GM18858 (cell line): ENCODE measurements at regions not wholly inside any gene's neighbourhood (a gene's known extent, or its start where the extent isn't known, plus 50 kb on each side); places are given as distances from the start of the nearest gene placed in this dataset.

Experiments used
- ATAC-seq: cut with Tn5 transposase; IDR thresholded peaks from one replicate; pipeline ENCODE4 v1.9.1; 2021; ENCODE audit not compliant: unreplicated experiment

GRCh38 chr5:66459728-66460127 lies 136.5 kb upstream of the MAST4 start:
- no peak for ATAC-seq

DNA sequence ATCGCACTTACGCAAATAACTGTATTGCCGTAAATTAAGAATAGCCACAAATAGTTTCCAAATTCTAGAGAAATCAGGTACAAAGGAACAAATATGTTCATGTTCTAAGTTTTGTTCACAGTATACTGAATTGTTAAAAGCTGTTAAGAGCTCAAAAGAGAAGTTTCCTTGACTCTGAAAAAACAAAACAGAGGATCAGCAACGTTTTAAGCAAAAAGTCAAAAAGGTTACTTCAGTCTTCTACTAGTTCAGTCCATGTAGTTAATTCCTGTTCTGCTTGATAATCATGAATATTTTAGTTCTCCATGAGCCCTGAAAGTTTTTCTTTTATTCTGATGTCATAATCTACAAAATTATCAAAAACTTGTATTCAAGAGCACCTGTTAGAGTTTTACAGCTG lies 128.6 kb upstream of the MAST4 start:
- no peak for ATAC-seq

- ATAC-seq = no peak
Observed at GRCh38 chr5:66469684-66470083, 126.5 kb upstream of the MAST4 start.

- no peak for ATAC-seq
Observed at GRCh38 chr5:66472010-66472409, 124.2 kb upstream of the MAST4 start.

- no peak for ATAC-seq
Observed at GRCh38 chr5:66475731-66476130, 120.5 kb upstream of the MAST4 start.

GRCh38 chr5:66477596-66477995 lies 118.6 kb upstream of the MAST4 start:
- no peak for ATAC-seq

DNA sequence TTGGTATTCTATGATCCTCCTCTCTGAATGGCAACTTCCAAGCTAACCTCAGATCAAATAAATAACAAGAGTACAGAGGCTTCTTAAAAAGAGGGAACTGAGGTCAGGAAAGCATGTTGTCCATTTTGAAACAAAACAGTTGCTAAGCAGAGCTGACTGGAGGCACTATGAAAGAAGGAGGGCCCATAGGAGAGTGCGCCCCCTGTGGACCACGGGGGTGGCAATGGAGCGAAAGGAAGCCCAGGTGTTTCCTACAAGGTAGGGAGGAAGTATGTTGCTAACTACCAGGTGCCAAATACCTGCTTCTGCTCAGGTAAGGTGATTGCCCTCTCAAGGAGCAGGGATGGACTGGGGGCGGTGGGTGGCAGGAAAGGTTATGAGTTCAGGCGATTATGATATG lies 101.8 kb upstream of the MAST4 start:
- no peak for ATAC-seq

GRCh38 chr5:66498791-66499207 lies 97.4 kb upstream of the MAST4 start:
- no peak for ATAC-seq

DNA sequence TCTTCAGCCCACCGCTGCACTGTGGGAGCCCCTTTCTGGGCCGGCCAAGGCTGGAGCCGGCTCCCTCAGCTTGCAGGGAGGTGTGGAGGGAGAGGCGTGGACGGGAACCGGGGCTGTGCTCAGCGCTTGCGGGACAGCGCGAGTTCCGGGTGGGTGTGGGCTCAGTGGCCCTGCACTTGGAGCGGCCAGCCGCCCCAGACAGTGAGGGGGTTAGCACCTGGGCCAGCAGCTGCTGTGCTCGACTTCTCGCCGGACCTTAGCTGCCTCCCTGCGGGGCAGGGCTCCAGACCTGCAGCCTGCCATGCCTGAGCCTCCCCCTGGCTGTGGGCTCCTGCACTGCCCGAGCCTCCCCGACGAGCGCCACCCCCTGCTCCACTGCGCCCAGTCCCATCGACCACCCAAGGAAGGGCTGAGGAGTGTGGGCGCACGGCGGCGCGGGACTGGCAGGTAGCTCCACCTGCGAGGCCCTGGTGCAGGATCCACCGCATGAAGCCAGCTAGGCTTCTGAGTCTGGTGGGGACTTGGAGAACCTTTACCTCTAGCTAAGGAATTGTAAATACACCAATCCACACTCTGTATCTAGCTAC lies 92.9 kb upstream of the MAST4 start:
- no peak for ATAC-seq

GRCh38 chr5:66507106-66507505 lies 89.1 kb upstream of the MAST4 start:
- no peak for ATAC-seq

GRCh38 chr5:66511491-66511890 lies 84.7 kb upstream of the MAST4 start:
- ATAC-seq = no peak

- ATAC-seq = no peak
Observed at GRCh38 chr5:66513130-66513529, 83.1 kb upstream of the MAST4 start.

- ATAC-seq = no peak
Observed at GRCh38 chr5:66515209-66515608, 81.0 kb upstream of the MAST4 start.

DNA sequence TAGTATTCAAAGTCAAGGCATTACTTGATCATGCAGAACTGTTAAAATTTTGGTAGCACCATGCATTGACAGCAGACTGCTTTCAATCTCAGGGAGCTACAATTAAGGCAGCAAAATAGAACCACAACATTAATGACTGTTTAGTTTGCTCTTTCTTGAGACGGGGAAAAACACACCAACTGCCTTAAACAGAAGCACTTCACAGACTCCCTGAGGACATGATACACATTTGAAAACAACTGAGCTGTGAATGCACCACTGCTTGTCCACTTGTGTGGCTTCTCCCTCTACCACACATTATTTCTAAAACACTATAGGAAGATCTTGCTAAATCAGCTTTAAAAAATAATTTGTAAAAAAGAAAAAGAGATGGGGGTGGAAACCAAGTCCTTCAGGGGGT lies 79.6 kb upstream of the MAST4 start:
- ATAC-seq = no peak

- ATAC-seq = no peak
Observed at GRCh38 chr5:66517351-66517750, 78.8 kb upstream of the MAST4 start.

GRCh38 chr5:66518052-66518451 lies 78.1 kb upstream of the MAST4 start:
- no peak for ATAC-seq

GRCh38 chr5:66518753-66519152 lies 77.4 kb upstream of the MAST4 start:
- no peak for ATAC-seq

DNA sequence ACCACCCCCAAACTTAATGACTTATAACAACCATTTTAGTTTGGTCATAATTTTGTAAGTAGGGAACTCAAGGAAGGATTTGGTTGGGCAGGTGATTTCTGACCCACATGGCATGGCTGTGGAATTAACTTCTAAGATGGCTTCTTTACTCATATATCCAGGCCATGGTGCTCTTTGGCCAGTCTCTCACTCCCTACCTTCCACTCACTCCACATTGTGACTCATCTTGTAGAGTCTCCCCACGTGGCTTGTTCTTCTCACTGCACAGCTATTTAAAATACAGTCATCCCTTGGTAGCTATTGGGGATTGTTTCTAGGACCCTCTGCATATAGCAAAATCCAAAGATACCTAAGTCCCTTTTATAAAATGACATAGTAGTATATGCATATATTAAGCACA lies 76.6 kb upstream of the MAST4 start:
- ATAC-seq = no peak

GRCh38 chr5:66520854-66521253 lies 75.3 kb upstream of the MAST4 start:
- no peak for ATAC-seq

DNA sequence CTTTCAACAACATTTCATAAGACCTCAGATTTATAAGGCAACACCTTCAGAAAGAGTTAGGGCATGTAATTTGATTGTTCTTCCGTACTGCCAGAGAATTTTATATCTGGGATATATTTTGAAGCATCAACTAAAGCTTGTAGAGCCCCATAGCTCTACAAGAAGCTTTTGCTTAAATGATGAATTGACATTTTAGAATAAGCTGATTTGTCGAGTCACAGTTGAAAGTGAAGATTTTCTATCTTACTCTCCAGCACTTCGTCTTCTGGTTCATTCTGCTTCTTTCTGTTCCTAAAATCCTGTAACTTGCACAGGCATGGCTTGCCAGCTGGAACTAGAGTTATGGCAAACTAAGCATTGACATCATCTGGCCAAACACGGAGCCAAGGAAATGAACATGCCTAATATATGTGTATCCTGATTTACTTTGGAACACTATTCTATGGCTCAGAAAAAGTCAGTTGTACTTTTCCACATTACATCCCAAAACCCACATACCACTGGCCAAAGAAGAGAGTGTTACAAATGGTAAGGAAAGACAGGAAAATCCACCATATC lies 68.6 kb upstream of the MAST4 start:
- ATAC-seq = no peak

DNA sequence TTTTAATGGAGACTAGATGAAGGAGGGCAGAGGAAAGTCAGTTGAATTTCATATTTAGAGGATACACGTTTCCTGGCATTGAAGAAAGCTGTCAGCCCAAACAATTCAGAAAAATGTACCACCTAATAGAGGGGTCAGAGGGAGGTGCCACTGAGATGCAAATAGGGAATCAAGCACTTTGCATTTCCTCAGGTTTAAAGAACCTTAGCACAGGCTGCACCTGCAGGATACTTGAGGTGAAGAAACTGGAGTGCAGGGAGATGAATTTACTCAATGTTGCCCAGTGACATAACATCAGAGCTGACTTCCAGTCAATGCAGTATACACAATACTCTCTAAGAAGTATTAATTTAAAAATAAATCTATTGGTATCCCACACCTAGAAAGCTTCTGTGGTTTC lies 67.0 kb upstream of the MAST4 start:
- no peak for ATAC-seq

- ATAC-seq = no peak
Observed at GRCh38 chr5:66529704-66530103, 66.5 kb upstream of the MAST4 start.

- no peak for ATAC-seq
Observed at GRCh38 chr5:66538126-66538525, 58.1 kb upstream of the MAST4 start.
